ENCODE measurements at regions not wholly inside any gene's neighbourhood (a gene's known extent, or its start where the extent isn't known, plus 50 kb on each side); places are given as distances from the start of the nearest gene placed in this dataset.

GRCh38 chr2:145596416-145596815 lies 1076.5 kb upstream of the ZEB2 start:
- DNase-seq: no peak
- H3K27me3 ChIP-seq: no peaks in the 10 kb centered on the region
- H3K27ac ChIP-seq: no peak overlapping the region
- no peak for TF ChIP-seq POLR2A (IDR thresholded peaks at IDR 0.05)
- no peak for TF ChIP-seq CTCF (IDR thresholded peaks at IDR 0.05)
- intact Hi-C loops (cut with DNase I): no loop called here
- no peaks in the 10 kb centered on the region for H3K36me3 ChIP-seq (replicated peaks in 1 of 2)
- no peaks in the 10 kb centered on the region for H3K9me3 ChIP-seq (replicated peaks in 1 of 3)
- no peaks in the 10 kb centered on the region for H3K4me1 ChIP-seq (replicated peaks in 1 of 2)
- H3K4me3 ChIP-seq: no peak overlapping the region
- 80 to 89% (median 83%) methylated on average over 3 of the region's 3 CpGs for WGBS, 4 donors

GRCh38 chr2:145595296-145595695 lies 1075.4 kb upstream of the ZEB2 start:
- TF ChIP-seq CTCF (IDR thresholded peaks at IDR 0.05): no peak
- TF ChIP-seq POLR2A (IDR thresholded peaks at IDR 0.05): no peak
- H3K36me3 ChIP-seq (replicated peaks in 1 of 2): no peaks in the 10 kb centered on the region
- no peak overlapping the region for H3K27ac ChIP-seq
- no peaks in the 10 kb centered on the region for H3K4me1 ChIP-seq (replicated peaks in 1 of 2)
- H3K27me3 ChIP-seq: no peaks in the 10 kb centered on the region
- no peaks in the 10 kb centered on the region for H3K9me3 ChIP-seq (replicated peaks in 1 of 3)
- WGBS, 4 donors: 79 to 94% (median 86%) methylated on average over 3 of the region's 3 CpGs
- no peak overlapping the region for H3K4me3 ChIP-seq
- intact Hi-C loops (cut with DNase I): no loop called here
- DNase-seq: no peak

- Histone ChIP-seq H3K4me3 (no peak overlapping the region), H3K36me3 (replicated peaks in 1 of 2) (no peaks in the 10 kb centered on the region), H3K9me3 (replicated peaks in 1 of 3) (no peaks in the 10 kb centered on the region), H3K27ac (no peak overlapping the region), H3K27me3 (no peaks in the 10 kb centered on the region), H3K4me1 (replicated peaks in 1 of 2) (no peaks in the 10 kb centered on the region)
- intact Hi-C loops (cut with DNase I): no loop called here
- WGBS, 4 donors: 78 to 86% (median 82%) methylated on average over 2 of the region's 2 CpGs
- no peak for TF ChIP-seq CTCF (IDR thresholded peaks at IDR 0.05)
- TF ChIP-seq POLR2A (IDR thresholded peaks at IDR 0.05): no peak
- no peak for DNase-seq
Observed at GRCh38 chr2:145593991-145594614, 1074.2 kb upstream of the ZEB2 start.

- no peak for DNase-seq
- no peaks in the 10 kb centered on the region for H3K27me3 ChIP-seq
- H3K4me3 ChIP-seq: no peak overlapping the region
- H3K9me3 ChIP-seq (replicated peaks in 1 of 3): peaks cover 0 to 3% (median 0%) of the 10 kb centered on the region in 3 donors
- intact Hi-C loops (cut with DNase I): no loop called here
- WGBS, 4 donors: 70 to 95% (median 80%) methylated on average over 1 of the region's 1 CpG
- no peaks in the 10 kb centered on the region for H3K36me3 ChIP-seq (replicated peaks in 1 of 2)
- no peaks in the 10 kb centered on the region for H3K4me1 ChIP-seq (replicated peaks in 1 of 2)
- H3K27ac ChIP-seq: no peak overlapping the region
- no peak for TF ChIP-seq CTCF (IDR thresholded peaks at IDR 0.05)
- TF ChIP-seq POLR2A (IDR thresholded peaks at IDR 0.05): no peak
Observed at GRCh38 chr2:145593280-145593679, 1073.4 kb upstream of the ZEB2 start.
